ENCODE measurements at regions not wholly inside any gene's neighbourhood (a gene's known extent, or its start where the extent isn't known, plus 50 kb on each side); places are given as distances from the start of the nearest gene placed in this dataset.
"Not testable (repeated sequence)": the region's sequence is repeated elsewhere in the genome, so short reads cannot be mapped to it uniquely, and the experiment has no call there.

GRCh38 chrX:122641826-122642225 is 542.3 kb upstream of the GRIA3 start:
- no peak overlapping the region for H3K4me3 ChIP-seq (replicated peaks in 1 of 3)
- H3K27ac ChIP-seq, result no peak overlapping the region
- H3K9me3 ChIP-seq, result no peaks in the 10 kb centered on the region
- intact Hi-C loops (cut with DNase I), result no loop called here
- no peaks in the 10 kb centered on the region for H3K27me3 ChIP-seq
- TF ChIP-seq, protein P1, sequence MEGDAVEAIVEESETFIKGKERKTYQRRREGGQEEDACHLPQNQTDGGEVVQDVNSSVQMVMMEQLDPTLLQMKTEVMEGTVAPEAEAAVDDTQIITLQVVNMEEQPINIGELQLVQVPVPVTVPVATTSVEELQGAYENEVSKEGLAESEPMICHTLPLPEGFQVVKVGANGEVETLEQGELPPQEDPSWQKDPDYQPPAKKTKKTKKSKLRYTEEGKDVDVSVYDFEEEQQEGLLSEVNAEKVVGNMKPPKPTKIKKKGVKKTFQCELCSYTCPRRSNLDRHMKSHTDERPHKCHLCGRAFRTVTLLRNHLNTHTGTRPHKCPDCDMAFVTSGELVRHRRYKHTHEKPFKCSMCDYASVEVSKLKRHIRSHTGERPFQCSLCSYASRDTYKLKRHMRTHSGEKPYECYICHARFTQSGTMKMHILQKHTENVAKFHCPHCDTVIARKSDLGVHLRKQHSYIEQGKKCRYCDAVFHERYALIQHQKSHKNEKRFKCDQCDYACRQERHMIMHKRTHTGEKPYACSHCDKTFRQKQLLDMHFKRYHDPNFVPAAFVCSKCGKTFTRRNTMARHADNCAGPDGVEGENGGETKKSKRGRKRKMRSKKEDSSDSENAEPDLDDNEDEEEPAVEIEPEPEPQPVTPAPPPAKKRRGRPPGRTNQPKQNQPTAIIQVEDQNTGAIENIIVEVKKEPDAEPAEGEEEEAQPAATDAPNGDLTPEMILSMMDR (IDR thresholded peaks at IDR 0.05), result no peak
- no peak for TF ChIP-seq POLR2A (IDR thresholded peaks at IDR 0.05)
- no peak for DNase-seq
- no peaks in the 10 kb centered on the region for H3K4me1 ChIP-seq
- H3K36me3 ChIP-seq, result no peaks in the 10 kb centered on the region
- 76 to 85% methylated on average over 4 of the region's 4 CpGs for WGBS, 2 donors

DNA sequence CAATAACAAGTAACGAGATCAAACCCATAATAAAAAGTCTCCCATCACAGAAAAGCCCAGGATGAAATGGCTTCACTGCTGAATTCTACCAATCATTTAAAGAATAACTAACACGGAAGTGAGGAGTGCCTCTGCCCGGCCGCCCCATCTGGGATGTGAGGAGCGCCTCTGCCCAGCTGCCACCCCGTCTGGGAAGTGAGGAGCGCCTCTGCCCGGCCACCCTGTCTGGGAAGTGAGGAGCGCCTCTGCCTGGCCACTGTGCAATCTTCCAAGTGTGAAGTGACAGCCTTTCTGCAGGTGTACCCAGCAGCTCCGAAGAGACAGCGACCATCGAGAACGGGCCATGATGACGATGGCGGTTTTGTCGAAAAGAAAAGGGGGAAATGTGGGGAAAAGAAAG is 528.8 kb upstream of the GRIA3 start:
- H3K27ac ChIP-seq; H3K9me3 ChIP-seq; DNase-seq; H3K4me1 ChIP-seq; intact Hi-C loops (cut with DNase I); H3K27me3 ChIP-seq; H3K4me3 ChIP-seq (replicated peaks in 1 of 3); H3K36me3 ChIP-seq: not testable (repeated sequence)
- WGBS, 2 donors, result 87 to 92% methylated on average over 9 to 10 of the region's 16 CpGs

- intact Hi-C loops (cut with DNase I), result no loop called here
Observed at GRCh38 chrX:122666601-122667000, 517.5 kb upstream of the GRIA3 start.

DNA sequence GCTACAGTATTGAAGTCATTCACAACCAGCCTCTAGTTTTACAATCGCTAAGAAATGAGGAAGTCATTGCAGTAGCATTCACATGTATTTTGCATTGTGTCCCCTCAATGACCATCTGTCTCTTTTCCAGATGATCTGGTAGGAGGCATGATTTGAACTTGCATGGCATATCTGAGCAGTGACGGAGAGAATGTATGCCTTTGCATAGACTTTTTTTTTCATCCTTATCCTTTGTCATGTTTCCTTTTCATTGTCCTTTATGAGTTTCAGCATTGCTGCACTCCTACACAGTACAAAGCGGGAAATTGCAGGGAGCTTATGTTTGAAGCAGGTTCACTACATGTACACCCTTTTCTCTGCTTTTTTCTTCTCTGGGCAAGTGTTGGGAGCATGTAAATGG is 516.4 kb upstream of the GRIA3 start:
- WGBS, 2 donors, result 85 to 90% methylated on average over 3 of the region's 3 CpGs
- intact Hi-C loops (cut with DNase I), result no loop called here
- TF ChIP-seq, protein P1 (IDR thresholded peaks at IDR 0.05), result no peak
- no peak for TF ChIP-seq POLR2A (IDR thresholded peaks at IDR 0.05)

More at GRCh38 chrX:122666601-122667000, 517.5 kb upstream of the GRIA3 start:
- Histone ChIP-seq H3K4me3 (replicated peaks in 1 of 3) (no peak overlapping the region), H3K27me3 (no peaks in the 10 kb centered on the region), H3K36me3 (no peaks in the 10 kb centered on the region), H3K4me1 (no peaks in the 10 kb centered on the region), H3K9me3 (no peaks in the 10 kb centered on the region), H3K27ac (no peak overlapping the region)
- TF ChIP-seq POLR2A (IDR thresholded peaks at IDR 0.05), result no peak
- TF ChIP-seq, protein P1 (IDR thresholded peaks at IDR 0.05), result no peak
- 63 to 68% methylated on average over 1 of the region's 1 CpG for WGBS, 2 donors
- DNase-seq, result no peak

DNA sequence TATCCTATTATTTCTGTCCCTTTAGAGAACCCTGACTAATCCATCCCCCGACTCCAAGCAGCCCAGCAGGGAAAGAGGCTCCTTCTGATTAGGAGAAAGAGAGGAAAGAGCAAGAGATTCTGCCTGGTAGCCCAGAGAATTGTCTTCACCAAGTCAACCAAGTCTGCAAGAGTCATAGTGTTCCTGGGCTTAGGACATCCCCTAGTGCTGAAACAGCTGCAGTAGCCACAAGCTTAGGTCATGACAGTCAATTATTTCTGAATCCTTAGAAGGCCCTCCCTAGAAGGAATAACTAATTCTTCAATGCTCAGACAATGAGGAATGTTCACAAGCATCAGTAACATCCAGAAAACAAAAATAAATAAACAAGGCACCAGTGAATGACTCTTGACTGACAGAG is 480.3 kb upstream of the GRIA3 start:
- Histone ChIP-seq H3K27me3 (no peaks in the 10 kb centered on the region), H3K36me3 (no peaks in the 10 kb centered on the region), H3K9me3 (no peaks in the 10 kb centered on the region), H3K4me1 (no peaks in the 10 kb centered on the region), H3K27ac (no peak overlapping the region), H3K4me3 (replicated peaks in 1 of 3) (no peak overlapping the region)
- intact Hi-C loops (cut with DNase I), result no loop called here
- WGBS, 2 donors, result 65 to 81% methylated on average over 1 of the region's 1 CpG
- DNase-seq, result no peak
- TF ChIP-seq POLR2A (IDR thresholded peaks at IDR 0.05), result no peak
- TF ChIP-seq, protein P1 (IDR thresholded peaks at IDR 0.05), result no peak

More for the DNA sequence above, 516.4 kb upstream of the GRIA3 start:
- H3K36me3 ChIP-seq, result no peaks in the 10 kb centered on the region
- H3K27me3 ChIP-seq, result no peaks in the 10 kb centered on the region
- no peaks in the 10 kb centered on the region for H3K4me1 ChIP-seq
- no peaks in the 10 kb centered on the region for H3K9me3 ChIP-seq
- H3K27ac ChIP-seq, result no peak overlapping the region
- no peak for DNase-seq
- H3K4me3 ChIP-seq (replicated peaks in 1 of 3), result no peak overlapping the region

DNA sequence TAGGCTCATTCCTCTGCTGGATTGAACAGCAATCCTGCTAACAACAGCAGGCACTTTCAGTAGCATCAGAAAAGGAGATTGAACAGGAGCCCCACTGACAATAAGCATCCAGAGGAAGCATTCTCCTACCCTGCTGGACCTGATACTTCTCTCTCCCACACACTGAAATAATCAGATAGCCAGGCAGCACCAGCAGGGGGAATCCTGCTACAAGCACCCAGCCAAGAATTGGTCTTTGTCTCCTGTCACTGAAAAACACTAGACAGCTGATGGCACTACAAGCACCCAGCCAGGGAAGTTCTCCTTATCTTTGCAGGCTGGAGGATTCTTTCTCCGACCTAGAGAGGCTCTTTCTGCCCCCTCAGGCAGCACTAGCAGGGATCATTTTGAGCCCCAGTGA is 444.3 kb upstream of the GRIA3 start:
- H3K36me3 ChIP-seq, result no peaks in the 10 kb centered on the region
- intact Hi-C loops (cut with DNase I), result no loop called here
- no peak overlapping the region for H3K27ac ChIP-seq
- no peak overlapping the region for H3K4me3 ChIP-seq (replicated peaks in 1 of 3)
- DNase-seq, result no peak
- no peaks in the 10 kb centered on the region for H3K9me3 ChIP-seq
- WGBS, 2 donors, result 18 to 40% methylated on average over 1 of the region's 1 CpG
- no peaks in the 10 kb centered on the region for H3K4me1 ChIP-seq
- TF ChIP-seq, protein P1 (IDR thresholded peaks at IDR 0.05), result no peak
- TF ChIP-seq POLR2A (IDR thresholded peaks at IDR 0.05), result no peak
- no peaks in the 10 kb centered on the region for H3K27me3 ChIP-seq

All from thyroid gland (tissue), 4 donors.